C4-2B (cell line): ENCODE measurements at regions not wholly inside any gene's neighbourhood (a gene's known extent, or its start where the extent isn't known, plus 50 kb on each side); places are given as distances from the start of the nearest gene placed in this dataset.

Source experiments
- ZFX ChIP-seq: fragments of 450-650 bp; IDR thresholded peaks from 2 replicates; pipeline ENCODE4 v1.6.1; 2017
- TF ChIP-seq, protein P1 (sequence below): fragments of 450-650 bp; conservative IDR thresholded peaks from 2 replicates; pipeline ENCODE4 v1.5.1; 2017; ENCODE audit warnings: mild to moderate bottlenecking

DNA sequence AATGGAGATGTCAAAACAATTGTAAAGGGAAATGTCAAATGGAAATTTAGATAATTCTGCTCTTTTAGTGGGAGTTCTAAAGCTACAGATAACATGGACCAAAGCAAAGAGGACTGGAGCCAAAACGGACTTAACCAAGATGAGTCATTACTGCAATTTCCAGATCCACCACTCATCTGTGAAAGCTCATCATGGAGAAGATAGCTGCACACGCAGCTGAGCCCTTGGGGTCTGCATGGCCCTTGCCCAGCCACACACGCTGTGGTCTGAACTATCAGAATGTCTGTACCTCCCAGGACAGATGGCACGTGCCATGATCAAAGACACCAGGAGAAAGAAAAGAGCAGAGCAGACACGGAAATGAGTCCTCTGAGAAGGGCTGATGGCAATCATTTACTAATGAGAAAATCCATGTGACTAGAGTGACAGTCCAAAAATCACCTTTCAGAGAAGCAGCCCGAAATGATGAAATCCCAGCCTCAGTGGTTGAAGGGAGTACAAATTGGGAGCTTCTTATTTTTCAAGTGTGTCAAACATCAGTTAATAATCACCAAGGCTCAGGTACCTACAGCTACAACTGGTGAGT, 177.9 kb upstream of the MGMT start:
- TF ChIP-seq, protein P1, sequence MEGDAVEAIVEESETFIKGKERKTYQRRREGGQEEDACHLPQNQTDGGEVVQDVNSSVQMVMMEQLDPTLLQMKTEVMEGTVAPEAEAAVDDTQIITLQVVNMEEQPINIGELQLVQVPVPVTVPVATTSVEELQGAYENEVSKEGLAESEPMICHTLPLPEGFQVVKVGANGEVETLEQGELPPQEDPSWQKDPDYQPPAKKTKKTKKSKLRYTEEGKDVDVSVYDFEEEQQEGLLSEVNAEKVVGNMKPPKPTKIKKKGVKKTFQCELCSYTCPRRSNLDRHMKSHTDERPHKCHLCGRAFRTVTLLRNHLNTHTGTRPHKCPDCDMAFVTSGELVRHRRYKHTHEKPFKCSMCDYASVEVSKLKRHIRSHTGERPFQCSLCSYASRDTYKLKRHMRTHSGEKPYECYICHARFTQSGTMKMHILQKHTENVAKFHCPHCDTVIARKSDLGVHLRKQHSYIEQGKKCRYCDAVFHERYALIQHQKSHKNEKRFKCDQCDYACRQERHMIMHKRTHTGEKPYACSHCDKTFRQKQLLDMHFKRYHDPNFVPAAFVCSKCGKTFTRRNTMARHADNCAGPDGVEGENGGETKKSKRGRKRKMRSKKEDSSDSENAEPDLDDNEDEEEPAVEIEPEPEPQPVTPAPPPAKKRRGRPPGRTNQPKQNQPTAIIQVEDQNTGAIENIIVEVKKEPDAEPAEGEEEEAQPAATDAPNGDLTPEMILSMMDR = no peak
- TF ChIP-seq ZFX = no peak
